HepG2 (cell line): ENCODE measurements at regions not wholly inside any gene's neighbourhood (a gene's known extent, or its start where the extent isn't known, plus 50 kb on each side); places are given as distances from the start of the nearest gene placed in this dataset.

ENCODE experiments used
- ATAC-seq: fragments of 200-7000 bp; cut with Tn5 transposase; 3 replicates; pipeline ENCODE4 v1.9.1; 2020; ENCODE audit warnings: mild to moderate bottlenecking, moderate library complexity
- BruUV-seq: library from RNA; stranded (reverse); fragments of 400-500 nt; replicated peaks from 2 replicates; lab custom pipeline; 2021; lab: Mats Ljungman, UMichigan
- CTCF ChIA-PET: fragments of 300-600 bp; formaldehyde crosslinking; extraction: SDS; loops from one replicate; lab custom pipeline; 2021; ENCODE audit warnings: low total read pairs, inconsistent platforms, low intra/inter-chr PET ratio; lab: Yijun Ruan, JAX
- POLR2A ChIA-PET: fragments of 350-600 bp; sonication (Branson Sonifier 250); formaldehyde crosslinking; loops from one replicate; lab custom pipeline; 2020; ENCODE audit warnings: antibody characterized with exemption, inconsistent platforms; lab: Yijun Ruan, JAX
- DNase-seq: peaks from one replicate; pipeline ENCODE4 v3.0.0-alpha.2; 2015; ENCODE audit warnings: low spot score
- FAIRE-seq: peaks from 3 replicates; lab custom pipeline; 2011; peaks lifted over from hg19 to GRCh38; lab: Jason Lieb, UNC
- H2AFZ ChIP-seq: one replicate; pipeline ENCODE4 v1.6.1; 2011; ENCODE audit warnings: low read length, inconsistent platforms
- H3K27ac ChIP-seq: fragments of 300-600 bp; 3 replicates; pipeline ENCODE4 v1.8.0; 2011; ENCODE audit warnings: mixed run types, mild to moderate bottlenecking, mixed read lengths, low read length, inconsistent platforms; ENCODE audit not compliant: insufficient read depth; ENCODE audit errors: extremely low read length
- H3K27me3 ChIP-seq, 2 experiments: fragments of 200-600 bp in 1 of 2; 2 replicates in 1 of 2; 3 replicates in 1 of 2; pipeline versions ENCODE4 v1.6.0 to v1.8.0; 2011; ENCODE audit warnings: low read length in 2 of 2, mild to moderate bottlenecking in 2 of 2, moderate library complexity in 2 of 2, inconsistent platforms in 1 of 2; ENCODE audit not compliant: insufficient read depth in 2 of 2, control insufficient read depth in 1 of 2
- H3K36me3 ChIP-seq, 2 experiments: fragments of 200-600 bp in 1 of 2; replicated peaks in 1 of 2; 2 replicates in 1 of 2; 3 replicates in 1 of 2; pipeline versions ENCODE4 v1.5.1 to v1.8.0; 2011; ENCODE audit warnings: low read length in 2 of 2, inconsistent platforms in 1 of 2; ENCODE audit not compliant: insufficient read depth in 2 of 2, control insufficient read depth in 1 of 2
- H3K4me1 ChIP-seq: 2 replicates; pipeline ENCODE4 v1.5.1; 2012; ENCODE audit warnings: low read length, inconsistent platforms; ENCODE audit not compliant: insufficient read depth
- H3K4me2 ChIP-seq: 2 replicates; pipeline ENCODE4 v1.6.0; 2011; ENCODE audit warnings: low read depth, low read length, inconsistent platforms
- H3K4me3 ChIP-seq, 3 experiments: fragments of 200-600 bp in 1 of 3; sonication (generic), shearing (Covaris generic) in 1 of 3; replicated peaks in 1 of 3; 2 replicates each; pipeline ENCODE4 v1.5.1; 2011 to 2016; ENCODE audit warnings: low read length in 3 of 3, inconsistent platforms in 2 of 3, low read depth in 2 of 3, mild to moderate bottlenecking in 2 of 3, control low read depth in 1 of 3, mixed read lengths in 1 of 3; ENCODE audit not compliant: insufficient read depth in 1 of 3
- H3K79me2 ChIP-seq: one replicate; pipeline ENCODE4 v1.6.1; 2011; ENCODE audit warnings: low read length, inconsistent platforms; ENCODE audit not compliant: insufficient read depth
- H3K9ac ChIP-seq: 2 replicates; pipeline ENCODE4 v1.6.0; 2011; ENCODE audit warnings: mild to moderate bottlenecking, low read depth, low read length, inconsistent platforms; ENCODE audit not compliant: insufficient read depth
- H3K9me3 ChIP-seq: 2 replicates; pipeline ENCODE4 v1.5.1; 2012; ENCODE audit warnings: mild to moderate bottlenecking, low read length
- H4K20me1 ChIP-seq: 2 replicates; pipeline ENCODE4 v1.6.0; 2011; ENCODE audit warnings: inconsistent platforms, mild to moderate bottlenecking, low read length, moderate library complexity; ENCODE audit not compliant: insufficient read depth
- AGO2 ChIP-seq: fragments of 200-400 bp; formaldehyde crosslinking; optimal IDR thresholded peaks from 2 replicates; pipeline ENCODE3; 2017; ENCODE audit warnings: mild to moderate bottlenecking, low read depth, low read length, moderate library complexity
- HOXA7 ChIP-seq: sonication (generic); formaldehyde crosslinking; IDR thresholded peaks from 2 replicates; pipeline ENCODE4 v1.8.1; 2022; ENCODE audit warnings: mild to moderate bottlenecking, missing genetic modification reagents, moderate library complexity
- NCOA1 ChIP-seq: sonication (generic); formaldehyde crosslinking; IDR thresholded peaks from 2 replicates; pipeline ENCODE4 v1.9.0; 2021; ENCODE audit warnings: missing genetic modification reagents
- NPAS2 ChIP-seq: sonication (generic); formaldehyde crosslinking; IDR thresholded peaks from 2 replicates; pipeline ENCODE4 v1.8.0; 2022; ENCODE audit warnings: mild to moderate bottlenecking, missing genetic modification reagents, borderline replicate concordance
- NR2C2 ChIP-seq: sonication (generic); formaldehyde crosslinking; IDR thresholded peaks from 2 replicates; pipeline ENCODE4 v1.4.0; 2020; ENCODE audit warnings: missing genetic modification reagents, mild to moderate bottlenecking, moderate library complexity, borderline replicate concordance
- PPARG ChIP-seq: conservative IDR thresholded peaks from 2 replicates; pipeline ENCODE4 v1.6.1; 2016; ENCODE audit warnings: missing biosample characterization, missing genetic modification reagents
- SMC3 ChIP-seq: IDR thresholded peaks from 2 replicates; pipeline ENCODE4 v1.6.1; 2011; ENCODE audit warnings: low read length, improper control_type of control experiment
- TOE1 ChIP-seq: sonication (generic); formaldehyde crosslinking; IDR thresholded peaks from 2 replicates; pipeline ENCODE4 v1.4.0; 2020; ENCODE audit warnings: mild to moderate bottlenecking, missing genetic modification reagents
- ZNF121 ChIP-seq: sonication (generic); formaldehyde crosslinking; IDR thresholded peaks from 2 replicates; pipeline ENCODE4 v1.5.0; 2020; ENCODE audit warnings: mild to moderate bottlenecking, missing genetic modification reagents
- ZNF644 ChIP-seq: IDR thresholded peaks from 2 replicates; pipeline ENCODE4 v1.6.1; 2016; ENCODE audit warnings: low read depth
- ZSCAN5A ChIP-seq: sonication (generic); formaldehyde crosslinking; IDR thresholded peaks from 2 replicates; pipeline ENCODE4 v1.8.0; 2022; ENCODE audit warnings: mild to moderate bottlenecking, missing genetic modification reagents, borderline replicate concordance
- WGBS: methylation state at CpG from one replicate; pipeline ENCODE4 v1.1.6; 2017; ENCODE audit warnings: low lambda C conversion rate; 5-methylcytosine and 5-hydroxymethylcytosine counted together
- in situ Hi-C: cut with HindIII; loops from 2 replicates; pipeline ENCODE4 v1.10.0; 2017; ENCODE audit warnings: low pct_unique_long_range_greater_than_20kb; ENCODE audit not compliant: extremely low pct_ligation_motif_present
- intact Hi-C: fragments of 100-400 bp; cut with micrococcal nuclease; formaldehyde crosslinking; loops from one replicate; pipeline ENCODE4 v1.10.0; 2022; ENCODE audit not compliant: unreplicated experiment
- TF ChIP-seq, protein P1 (sequence below): sonication (generic); formaldehyde crosslinking; IDR thresholded peaks from 2 replicates; pipeline ENCODE4 v1.4.0; 2020; ENCODE audit warnings: missing genetic modification reagents, borderline replicate concordance

GRCh38 chr9:120065151-120065550 lies 514.8 kb downstream of the CDK5RAP2 start:
- intact Hi-C loops, result no loop called here
- no peak overlapping the region for H3K4me2 ChIP-seq
- FAIRE-seq, result no peak
- BruUV-seq, result no TSS peak
- no peaks in the 10 kb centered on the region for H3K9me3 ChIP-seq
- CTCF ChIA-PET, result no interaction called here
- no peaks in the 10 kb centered on the region for H3K79me2 ChIP-seq
- H3K27ac ChIP-seq, result no peak overlapping the region
- DNase-seq, result no peak
- in situ Hi-C loops, result no loop called here
- no peak for ATAC-seq
- H2AFZ ChIP-seq, result no peak overlapping the region
- H4K20me1 ChIP-seq, result no peaks in the 10 kb centered on the region
- H3K4me1 ChIP-seq, result no peaks in the 10 kb centered on the region
- 0 out of 5 replicates have a peak, but pooled peaks cover 0 to 3% of the 10 kb centered on the region in 2 experiments for H3K27me3 ChIP-seq
- H3K4me3 ChIP-seq, result no peak overlapping the region
- no peaks in the 10 kb centered on the region for H3K36me3 ChIP-seq
- H3K9ac ChIP-seq, result no peak overlapping the region
- 4% methylated on average over 4 of the region's 4 CpGs for WGBS
- POLR2A ChIA-PET, result no interaction called here
- TF ChIP-seq ZSCAN5A (CRISPR knock-in tag) (no peak), PPARG (CRISPR knock-in tag) (no peak), HOXA7 (CRISPR knock-in tag) (no peak), NPAS2 (CRISPR knock-in tag) (no peak), SMC3 (no peak), NCOA1 (CRISPR knock-in tag) (no peak)

GRCh38 chr9:120045011-120045410 lies 535.0 kb downstream of the CDK5RAP2 start:
- no TSS peak for BruUV-seq
- CTCF ChIA-PET, result no interaction called here

More at GRCh38 chr9:120045011-120045410, 535.0 kb downstream of the CDK5RAP2 start:
- Histone ChIP-seq H3K4me3 (no peak overlapping the region), H3K9ac (no peak overlapping the region), H3K27ac (no peak overlapping the region), H3K9me3 (no peaks in the 10 kb centered on the region), H4K20me1 (no peaks in the 10 kb centered on the region), H2AFZ (no peak overlapping the region), H3K4me1 (no peaks in the 10 kb centered on the region), H3K4me2 (no peak overlapping the region), H3K27me3 (peaks cover 2 to 7% of the 10 kb centered on the region in 2 experiments; a peak in 3 of 5 replicates), H3K79me2 (no peaks in the 10 kb centered on the region)
- FAIRE-seq (no peak), DNase-seq (no peak)
- in situ Hi-C loops, result no loop called here
- intact Hi-C loops, result no loop called here
- POLR2A ChIA-PET, result no interaction called here
- TF ChIP-seq NR2C2 (CRISPR knock-in tag) (no peak), ZNF644 (no peak), ZNF121 (CRISPR knock-in tag) (no peak), AGO2 (no peak), TOE1 (CRISPR knock-in tag) (no peak)
- TF ChIP-seq, protein P1, sequence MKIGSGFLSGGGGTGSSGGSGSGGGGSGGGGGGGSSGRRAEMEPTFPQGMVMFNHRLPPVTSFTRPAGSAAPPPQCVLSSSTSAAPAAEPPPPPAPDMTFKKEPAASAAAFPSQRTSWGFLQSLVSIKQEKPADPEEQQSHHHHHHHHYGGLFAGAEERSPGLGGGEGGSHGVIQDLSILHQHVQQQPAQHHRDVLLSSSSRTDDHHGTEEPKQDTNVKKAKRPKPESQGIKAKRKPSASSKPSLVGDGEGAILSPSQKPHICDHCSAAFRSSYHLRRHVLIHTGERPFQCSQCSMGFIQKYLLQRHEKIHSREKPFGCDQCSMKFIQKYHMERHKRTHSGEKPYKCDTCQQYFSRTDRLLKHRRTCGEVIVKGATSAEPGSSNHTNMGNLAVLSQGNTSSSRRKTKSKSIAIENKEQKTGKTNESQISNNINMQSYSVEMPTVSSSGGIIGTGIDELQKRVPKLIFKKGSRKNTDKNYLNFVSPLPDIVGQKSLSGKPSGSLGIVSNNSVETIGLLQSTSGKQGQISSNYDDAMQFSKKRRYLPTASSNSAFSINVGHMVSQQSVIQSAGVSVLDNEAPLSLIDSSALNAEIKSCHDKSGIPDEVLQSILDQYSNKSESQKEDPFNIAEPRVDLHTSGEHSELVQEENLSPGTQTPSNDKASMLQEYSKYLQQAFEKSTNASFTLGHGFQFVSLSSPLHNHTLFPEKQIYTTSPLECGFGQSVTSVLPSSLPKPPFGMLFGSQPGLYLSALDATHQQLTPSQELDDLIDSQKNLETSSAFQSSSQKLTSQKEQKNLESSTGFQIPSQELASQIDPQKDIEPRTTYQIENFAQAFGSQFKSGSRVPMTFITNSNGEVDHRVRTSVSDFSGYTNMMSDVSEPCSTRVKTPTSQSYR (CRISPR knock-in tag), result no peak
- TF ChIP-seq, all 625 proteins: peak for 0
- no peaks in the 10 kb centered on the region for H3K36me3 ChIP-seq
- no peak for ATAC-seq
- WGBS, result 40% methylated on average over 9 of the region's 9 CpGs
